ENCODE measurements at regions not wholly inside any gene's neighbourhood (a gene's known extent, or its start where the extent isn't known, plus 50 kb on each side); places are given as distances from the start of the nearest gene placed in this dataset.
"Not testable (repeated sequence)": the region's sequence is repeated elsewhere in the genome, so short reads cannot be mapped to it uniquely, and the experiment has no call there.

DNA sequence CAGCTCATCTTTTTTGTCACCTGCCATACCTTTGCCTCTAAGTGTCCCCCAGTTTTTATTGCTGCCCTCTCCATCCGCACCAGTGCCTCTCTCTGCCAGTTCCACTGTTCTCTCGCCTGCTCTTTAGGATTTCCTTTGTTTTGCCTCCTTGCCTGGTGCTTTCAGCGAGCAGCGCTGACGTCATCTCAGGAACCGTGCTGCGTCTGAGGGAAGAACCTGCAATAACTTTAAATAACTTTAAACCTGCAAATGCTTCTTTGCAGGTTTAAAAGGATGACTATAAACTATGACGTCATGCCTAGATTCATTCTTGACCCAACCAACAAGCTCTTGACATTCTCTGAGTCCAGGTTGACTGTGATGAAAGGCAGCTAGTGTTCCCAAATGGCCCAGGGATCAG, 105.1 kb downstream of the LRRC74B start:
- H3K9me3 ChIP-seq (ENCODE audit: control insufficient read depth in 1 of 2, low read length in 2 of 2); H3K9me3 Mint-ChIP-seq; CTCF ChIA-PET (ENCODE audit: partially characterized antibody); H3K36me3 ChIP-seq (ENCODE audit: insufficient read depth, low read length); H3K4me1 ChIP-seq (ENCODE audit: insufficient read depth, low read length); H3K4me3 ChIP-seq (ENCODE audit: low read length in 2 of 2); intact Hi-C loops (cut with micrococcal nuclease); POLR2A ChIA-PET (ENCODE audit: partially characterized antibody); H3K4me1 Mint-ChIP-seq; H3K27me3 Mint-ChIP-seq; H3K36me3 Mint-ChIP-seq; H3K27ac ChIP-seq (ENCODE audit: low read depth, low read length); H3K27me3 ChIP-seq (ENCODE audit: insufficient read depth, low read length): not testable (repeated sequence)
- H3K27ac Mint-ChIP-seq, result peak overlapping the region in 1 of 7 donors; percentile 85
- peak in 1 of 5 donors; percentile 0 for DNase-seq
- peak overlapping the region in 3 of 8 donors; percentile 20 to 33 (median 21) for H3K4me3 Mint-ChIP-seq

DNA sequence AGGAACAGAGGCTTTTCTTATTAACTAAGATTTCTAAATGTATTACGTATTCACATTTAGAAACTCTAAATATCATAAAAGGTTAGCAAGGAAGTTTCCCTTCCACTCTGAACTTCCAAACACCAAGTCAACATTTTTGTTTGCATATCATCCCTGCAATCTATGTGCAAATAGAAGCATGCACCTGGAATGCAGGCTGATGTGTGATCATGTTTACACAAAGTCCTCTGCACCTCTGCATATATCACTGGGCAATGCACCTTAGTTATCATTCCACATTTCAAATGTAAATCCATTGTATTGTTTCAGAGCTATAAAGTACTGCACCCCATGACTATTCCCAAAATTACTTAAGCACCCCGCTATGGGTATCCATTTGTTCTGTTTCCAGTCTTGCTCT, 142.1 kb downstream of the LRRC74B start:
- POLR2A ChIA-PET (ENCODE audit: partially characterized antibody); H3K4me3 Mint-ChIP-seq; intact Hi-C loops (cut with micrococcal nuclease); H3K36me3 Mint-ChIP-seq; H3K4me1 Mint-ChIP-seq; H3K27me3 Mint-ChIP-seq; H3K4me1 ChIP-seq (ENCODE audit: insufficient read depth, low read length); H3K9me3 ChIP-seq (ENCODE audit: control insufficient read depth in 1 of 2, low read length in 2 of 2); H3K27ac ChIP-seq (ENCODE audit: low read depth, low read length); CTCF ChIA-PET (ENCODE audit: partially characterized antibody); H3K9me3 Mint-ChIP-seq; H3K27me3 ChIP-seq (ENCODE audit: insufficient read depth, low read length); H3K36me3 ChIP-seq (ENCODE audit: insufficient read depth, low read length); H3K4me3 ChIP-seq (ENCODE audit: low read length in 2 of 2); DNase-seq; H3K27ac Mint-ChIP-seq: not testable (repeated sequence)

DNA sequence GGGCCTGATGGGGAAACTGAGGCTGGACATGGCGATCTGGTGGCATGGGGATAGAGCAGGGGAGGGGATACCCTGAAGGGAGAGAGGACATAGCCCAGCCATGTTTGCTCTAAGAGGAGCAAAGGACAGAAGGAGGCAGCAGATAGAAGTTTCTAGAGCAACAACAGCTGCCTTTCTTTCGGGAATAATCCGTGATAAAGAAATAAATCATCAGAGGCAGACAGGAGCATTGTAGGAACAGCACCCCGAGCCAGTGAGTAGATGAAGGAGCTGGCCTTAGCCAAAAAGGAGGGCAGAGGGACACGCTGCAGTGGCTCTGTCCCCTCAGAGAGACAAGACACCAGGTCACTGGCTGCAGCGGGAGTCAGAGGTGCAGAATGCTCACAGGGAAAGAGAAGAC, 166.3 kb downstream of the LRRC74B start:
- H3K27me3 Mint-ChIP-seq; POLR2A ChIA-PET (ENCODE audit: partially characterized antibody); H3K27ac Mint-ChIP-seq; H3K27me3 ChIP-seq (ENCODE audit: insufficient read depth, low read length); H3K9me3 Mint-ChIP-seq; H3K4me1 Mint-ChIP-seq; H3K4me3 Mint-ChIP-seq; H3K27ac ChIP-seq (ENCODE audit: low read depth, low read length); DNase-seq; CTCF ChIA-PET (ENCODE audit: partially characterized antibody); H3K36me3 ChIP-seq (ENCODE audit: insufficient read depth, low read length); H3K4me1 ChIP-seq (ENCODE audit: insufficient read depth, low read length); intact Hi-C loops (cut with micrococcal nuclease); H3K4me3 ChIP-seq (ENCODE audit: low read length in 2 of 2); H3K36me3 Mint-ChIP-seq; H3K9me3 ChIP-seq (ENCODE audit: control insufficient read depth in 1 of 2, low read length in 2 of 2): not testable (repeated sequence)

DNA sequence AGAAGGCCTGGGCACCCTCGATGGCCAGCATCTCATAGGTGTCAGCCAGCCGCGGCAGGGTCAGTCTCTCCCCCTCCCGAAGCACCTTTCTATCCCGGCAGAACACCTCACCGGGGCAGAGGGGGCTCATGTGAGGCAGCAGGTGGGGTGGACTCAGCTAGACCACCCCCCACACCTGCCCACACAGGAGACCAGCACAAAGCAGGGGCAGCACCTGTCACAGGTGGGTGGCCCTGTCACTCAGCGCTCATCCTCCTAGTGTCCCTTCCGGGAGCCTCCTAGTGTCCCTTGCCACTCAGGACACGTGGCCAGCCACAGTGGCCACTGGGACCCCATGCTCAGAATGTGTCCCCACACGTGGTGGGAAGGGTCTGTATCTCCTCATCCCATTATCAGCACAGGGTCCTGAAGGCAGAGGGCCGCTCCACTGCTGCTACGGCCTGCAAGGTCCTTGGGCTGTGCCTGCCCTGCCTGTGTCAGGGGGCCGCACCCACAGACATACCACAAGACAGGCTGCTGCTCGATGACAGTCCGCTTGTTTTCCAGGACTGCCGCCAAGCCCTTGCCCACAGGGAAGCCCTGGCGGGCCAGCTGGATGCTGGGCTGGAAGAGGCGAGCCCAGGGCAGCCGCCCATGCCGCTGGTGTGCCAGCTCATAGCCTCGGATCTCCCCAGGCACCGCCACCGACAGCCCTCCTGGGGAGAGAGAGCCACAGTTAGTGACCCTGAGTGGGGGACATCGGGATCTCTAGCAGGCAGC, 167.4 kb upstream of the RIMBP3B start:
- H3K4me1 Mint-ChIP-seq; H3K4me3 Mint-ChIP-seq; H3K9me3 ChIP-seq (ENCODE audit: control insufficient read depth in 1 of 2, low read length in 2 of 2); CTCF ChIA-PET (ENCODE audit: partially characterized antibody); H3K36me3 ChIP-seq (ENCODE audit: insufficient read depth, low read length); POLR2A ChIA-PET (ENCODE audit: partially characterized antibody); DNase-seq; H3K36me3 Mint-ChIP-seq; H3K4me1 ChIP-seq (ENCODE audit: insufficient read depth, low read length); H3K27ac ChIP-seq (ENCODE audit: low read depth, low read length); H3K27me3 ChIP-seq (ENCODE audit: insufficient read depth, low read length); intact Hi-C loops (cut with micrococcal nuclease); H3K4me3 ChIP-seq (ENCODE audit: low read length in 2 of 2); H3K27me3 Mint-ChIP-seq; H3K9me3 Mint-ChIP-seq; H3K27ac Mint-ChIP-seq: not testable (repeated sequence)

DNA sequence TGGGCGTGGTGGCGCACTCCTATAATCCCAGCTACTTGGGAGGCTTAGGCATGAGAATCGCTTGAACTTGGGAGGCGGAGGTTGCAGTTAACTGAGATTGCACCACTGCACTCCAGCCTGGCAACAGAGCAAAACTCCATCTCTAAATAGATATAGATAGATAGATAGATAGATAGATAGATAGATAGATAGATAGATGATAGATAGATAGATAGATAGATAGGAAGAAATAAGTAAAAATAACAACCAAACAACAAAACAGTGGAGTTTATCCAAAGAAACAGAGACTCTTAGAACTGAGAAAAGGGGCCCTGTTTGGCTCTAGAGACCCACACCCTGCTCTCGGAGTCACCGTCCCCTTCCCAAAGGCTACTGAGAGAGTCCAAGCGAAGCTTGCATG, 158.7 kb upstream of the RIMBP3B start:
- DNase-seq; H3K27me3 Mint-ChIP-seq; H3K4me1 ChIP-seq (ENCODE audit: insufficient read depth, low read length); H3K9me3 ChIP-seq (ENCODE audit: control insufficient read depth in 1 of 2, low read length in 2 of 2); H3K4me1 Mint-ChIP-seq; H3K9me3 Mint-ChIP-seq; H3K27ac Mint-ChIP-seq; H3K4me3 ChIP-seq (ENCODE audit: low read length in 2 of 2); H3K27me3 ChIP-seq (ENCODE audit: insufficient read depth, low read length); CTCF ChIA-PET (ENCODE audit: partially characterized antibody); H3K27ac ChIP-seq (ENCODE audit: low read depth, low read length); H3K36me3 ChIP-seq (ENCODE audit: insufficient read depth, low read length); H3K4me3 Mint-ChIP-seq; H3K36me3 Mint-ChIP-seq; intact Hi-C loops (cut with micrococcal nuclease); POLR2A ChIA-PET (ENCODE audit: partially characterized antibody): not testable (repeated sequence)

DNA sequence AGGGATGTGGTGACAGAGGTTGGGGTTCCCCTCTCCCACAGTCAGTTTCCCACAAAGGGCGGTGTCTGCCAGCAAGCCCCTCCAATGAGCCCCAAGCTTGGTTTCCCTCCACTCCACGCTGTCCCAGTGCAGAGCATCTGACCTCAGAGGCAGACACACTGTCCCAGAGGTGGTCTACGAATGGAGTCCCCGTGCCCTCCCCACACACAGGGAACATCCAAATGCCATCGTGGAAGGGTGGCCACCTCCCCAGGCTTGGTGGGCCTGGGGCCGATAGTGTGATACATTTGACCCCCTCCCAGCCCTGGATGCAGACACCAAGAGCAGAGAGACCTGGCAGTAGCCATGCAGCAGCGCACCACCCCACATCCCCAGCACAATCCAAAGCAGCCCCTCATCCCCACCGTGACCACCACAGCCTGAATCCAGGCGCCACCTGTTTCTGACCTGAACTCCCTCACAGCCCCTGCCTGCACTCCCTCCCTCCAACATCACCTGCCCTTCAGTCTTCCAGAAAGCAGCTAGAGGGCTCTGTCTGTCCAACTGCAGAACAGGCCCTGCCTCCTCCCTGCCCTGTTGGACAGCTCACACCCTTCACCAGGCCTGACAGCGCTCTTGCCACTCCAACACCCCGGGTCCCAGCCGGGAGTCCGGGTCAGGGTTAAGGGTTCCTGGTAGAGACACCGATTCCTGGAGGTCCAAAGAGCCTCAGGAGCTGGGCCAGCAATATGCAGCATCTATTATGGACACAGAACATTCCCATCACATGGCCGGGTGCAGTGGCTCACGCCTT, 156.5 kb upstream of the RIMBP3B start:
- CTCF ChIA-PET (ENCODE audit: partially characterized antibody), result not testable (repeated sequence)

DNA sequence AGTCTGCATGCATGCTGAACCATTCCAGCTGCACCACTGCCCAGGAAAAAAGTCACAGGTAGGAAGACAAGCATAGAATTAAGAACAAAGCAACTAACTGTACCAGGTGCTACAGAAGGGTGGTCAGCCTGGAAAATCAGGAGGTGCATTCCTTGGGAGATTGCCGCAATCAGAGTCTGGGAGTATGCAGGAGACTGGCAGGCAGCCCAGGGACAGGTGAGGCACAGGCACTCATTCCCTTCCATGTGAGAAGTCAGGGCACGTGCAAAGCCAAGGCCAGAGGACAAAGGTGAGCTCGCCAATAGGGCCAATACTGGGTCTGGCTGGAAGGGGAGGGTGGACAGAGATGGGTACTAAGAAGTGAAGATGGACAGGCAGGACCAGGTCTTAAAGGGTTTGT, 132.1 kb upstream of the RIMBP3B start:
- intact Hi-C loops (cut with micrococcal nuclease); H3K4me3 Mint-ChIP-seq; H3K4me1 ChIP-seq (ENCODE audit: insufficient read depth, low read length); H3K9me3 ChIP-seq (ENCODE audit: control insufficient read depth in 1 of 2, low read length in 2 of 2); CTCF ChIA-PET (ENCODE audit: partially characterized antibody); H3K36me3 Mint-ChIP-seq; H3K27ac ChIP-seq (ENCODE audit: low read depth, low read length); H3K36me3 ChIP-seq (ENCODE audit: insufficient read depth, low read length); POLR2A ChIA-PET (ENCODE audit: partially characterized antibody); H3K27ac Mint-ChIP-seq; H3K4me3 ChIP-seq (ENCODE audit: low read length in 2 of 2); H3K27me3 ChIP-seq (ENCODE audit: insufficient read depth, low read length); DNase-seq; H3K9me3 Mint-ChIP-seq; H3K4me1 Mint-ChIP-seq; H3K27me3 Mint-ChIP-seq: not testable (repeated sequence)

More for the DNA sequence above, 156.5 kb upstream of the RIMBP3B start:
- H3K9me3 ChIP-seq (ENCODE audit: control insufficient read depth in 1 of 2, low read length in 2 of 2); H3K36me3 Mint-ChIP-seq; H3K27ac ChIP-seq (ENCODE audit: low read depth, low read length); DNase-seq; H3K4me3 Mint-ChIP-seq; H3K27me3 ChIP-seq (ENCODE audit: insufficient read depth, low read length); H3K9me3 Mint-ChIP-seq; H3K27ac Mint-ChIP-seq; intact Hi-C loops (cut with micrococcal nuclease); H3K4me3 ChIP-seq (ENCODE audit: low read length in 2 of 2); H3K4me1 Mint-ChIP-seq; POLR2A ChIA-PET (ENCODE audit: partially characterized antibody); H3K27me3 Mint-ChIP-seq; H3K4me1 ChIP-seq (ENCODE audit: insufficient read depth, low read length); H3K36me3 ChIP-seq (ENCODE audit: insufficient read depth, low read length): not testable (repeated sequence)
